K562 (cell line): ENCODE measurements at regions not wholly inside any gene's neighbourhood (a gene's known extent, or its start where the extent isn't known, plus 50 kb on each side); places are given as distances from the start of the nearest gene placed in this dataset.

Experiments
- ATAC-seq: fragments of 200-7000 bp; cut with Tn5 transposase; 3 replicates; pipeline ENCODE4 v1.9.1; 2020; ENCODE audit warnings: moderate library complexity
- BruUV-seq: library from RNA; stranded (reverse); fragments of 400-500 nt; replicated peaks from 2 replicates; lab custom pipeline; 2021; lab: Mats Ljungman, UMichigan
- CTCF ChIA-PET: fragments of 300-600 bp; formaldehyde crosslinking; extraction: SDS; loops from one replicate; lab custom pipeline; 2021; ENCODE audit warnings: low intra/inter-chr PET ratio; lab: Yijun Ruan, JAX
- POLR2A ChIA-PET: fragments of 300-600, 350-650 bp; sonication (Branson Sonifier 250); formaldehyde crosslinking; extraction: SDS; loops from one replicate; lab custom pipeline; 2021; ENCODE audit warnings: antibody characterized with exemption, inconsistent platforms; lab: Yijun Ruan, JAX
- DNase-seq, 4 experiments: peaks; one replicate each; pipeline versions ENCODE4 v3.0.0 to v3.0.0-alpha.2; 2011 to 2018; ENCODE audit warnings: low spot score in 3 of 4, mixed read lengths in 3 of 4; ENCODE audit errors: extremely low read depth in 1 of 4
- FAIRE-seq: peaks from 2 replicates; lab custom pipeline; 2011; peaks lifted over from hg19 to GRCh38; lab: Jason Lieb, UNC
- H2AFZ ChIP-seq: 2 replicates; pipeline ENCODE4 v1.6.0; 2011; ENCODE audit warnings: low read depth, low read length, control low read depth, inconsistent platforms
- H3K27ac ChIP-seq: fragments of 200-600 bp; 3 replicates; pipeline ENCODE4 v1.8.0; 2011; ENCODE audit warnings: low read depth, mild to moderate bottlenecking, control low read depth, inconsistent platforms, low read length, moderate library complexity, mixed read lengths; ENCODE audit errors: extremely low read depth
- H3K27me3 ChIP-seq, 2 experiments: fragments of 300-600 bp in 1 of 2; 2 replicates in 1 of 2; 3 replicates in 1 of 2; pipeline versions ENCODE4 v1.6.0 to v1.8.0; 2011; ENCODE audit warnings: inconsistent platforms in 2 of 2, low read length in 2 of 2, mild to moderate bottlenecking in 1 of 2, mixed read lengths in 1 of 2, moderate library complexity in 1 of 2; ENCODE audit not compliant: control insufficient read depth in 2 of 2, insufficient read depth in 2 of 2
- H3K36me3 ChIP-seq: fragments of 300-600 bp; 3 replicates; pipeline ENCODE4 v1.8.0; 2011; ENCODE audit warnings: mild to moderate bottlenecking, low read length, inconsistent platforms; ENCODE audit not compliant: control insufficient read depth, insufficient read depth
- H3K4me1 ChIP-seq, 2 experiments: fragments of 200-600 bp in 1 of 2; replicated peaks in 1 of 2; 2 replicates in 1 of 2; 3 replicates in 1 of 2; pipeline versions ENCODE4 v1.5.1 to v1.8.0; 2011; ENCODE audit warnings: inconsistent platforms in 2 of 2, low read length in 2 of 2, mild to moderate bottlenecking in 1 of 2, mixed read lengths in 1 of 2, moderate library complexity in 1 of 2; ENCODE audit not compliant: control insufficient read depth in 2 of 2, insufficient read depth in 2 of 2
- H3K4me2 ChIP-seq: 2 replicates; pipeline ENCODE4 v1.6.1; 2011; ENCODE audit warnings: low read length, control low read depth, inconsistent platforms, mixed read lengths; ENCODE audit not compliant: insufficient read depth
- H3K4me3 ChIP-seq: fragments of 200-600 bp; sonication (generic), shearing (Covaris generic); 2 replicates; pipeline ENCODE4 v1.5.1; 2016; ENCODE audit warnings: control low read depth, inconsistent platforms
- H3K79me2 ChIP-seq: fragments of 200-600 bp; 3 replicates; pipeline ENCODE4 v1.8.0; 2011; ENCODE audit warnings: low read length, inconsistent platforms; ENCODE audit not compliant: control insufficient read depth, insufficient read depth
- H3K9ac ChIP-seq, 2 experiments: 2 replicates each; pipeline versions ENCODE4 v1.6.0 to v1.6.1; 2011; ENCODE audit warnings: low read depth in 2 of 2, low read length in 2 of 2, control low read depth in 1 of 2, inconsistent platforms in 1 of 2, mild to moderate bottlenecking in 1 of 2, mixed read lengths in 1 of 2; ENCODE audit not compliant: insufficient read depth in 1 of 2
- H3K9me1 ChIP-seq: one replicate; pipeline ENCODE4 v1.6.0; 2011; ENCODE audit warnings: inconsistent platforms, mild to moderate bottlenecking, low read length, moderate library complexity; ENCODE audit not compliant: control insufficient read depth, insufficient read depth
- H3K9me3 ChIP-seq: replicated peaks from 2 replicates; pipeline ENCODE4 v1.5.1; 2011; ENCODE audit warnings: low read depth, low read length, inconsistent platforms; ENCODE audit not compliant: control insufficient read depth, insufficient read depth
- H4K20me1 ChIP-seq: replicated peaks from 2 replicates; pipeline ENCODE4 v1.6.1; 2011; ENCODE audit warnings: low read length, inconsistent platforms, mixed read lengths; ENCODE audit not compliant: control insufficient read depth, insufficient read depth
- HNRNPK ChIP-seq: fragments of 200-400 bp; formaldehyde crosslinking; IDR thresholded peaks from one replicate; pipeline ENCODE4 v1.6.1; 2018; ENCODE audit warnings: mild to moderate bottlenecking, low read depth, low read length; ENCODE audit not compliant: poor library complexity, severe bottlenecking
- HNRNPLL ChIP-seq: fragments of 200-400 bp; formaldehyde crosslinking; IDR thresholded peaks from 2 replicates; pipeline ENCODE4 v1.6.1; 2017; ENCODE audit warnings: low read length, low read depth, mild to moderate bottlenecking; ENCODE audit not compliant: poor library complexity, severe bottlenecking
- L3MBTL2 ChIP-seq: fragments of 450-650 bp; IDR thresholded peaks from 2 replicates; pipeline ENCODE4 v1.6.1; 2016; ENCODE audit warnings: mild to moderate bottlenecking, moderate library complexity
- MTA1 ChIP-seq: fragments of 450-650 bp; IDR thresholded peaks from 2 replicates; pipeline ENCODE4 v1.6.1; 2017; ENCODE audit warnings: borderline replicate concordance
- WGBS: fragments of 100-300 bp; shearing (Covaris generic); methylation state at CpG from one replicate; pipeline ENCODE4 v1.1.6; 2016; ENCODE audit warnings: low coverage, mixed read lengths; ENCODE audit not compliant: insufficient coverage; ENCODE audit errors: missing lambda C conversion rate; 5-methylcytosine and 5-hydroxymethylcytosine counted together
- in situ Hi-C: fragments of 300-500 bp; cut with MboI; formaldehyde crosslinking; loops from 4 replicates; pipeline ENCODE4 v1.15.0; 2018; ENCODE audit warnings: inconsistent platforms, mixed read lengths
- intact Hi-C: fragments of 100-400 bp; cut with micrococcal nuclease; formaldehyde crosslinking; loops from 2 replicates; pipeline ENCODE4 v1.14.2; 2022
- TF ChIP-seq, protein P1 (sequence below): fragments of 450-650 bp; IDR thresholded peaks from 2 replicates; pipeline ENCODE4 v1.6.1; 2018; ENCODE audit not compliant: partially characterized antibody
- TF ChIP-seq, protein P2 (sequence below), 2 experiments: fragments of 450-650 bp in 1 of 2; sonication (generic) in 1 of 2; formaldehyde crosslinking in 1 of 2; IDR thresholded peaks; 2 replicates each; pipeline versions ENCODE4 v1.7.1 to v1.9.0; 2016 to 2022; ENCODE audit warnings: inconsistent platforms in 1 of 2, mild to moderate bottlenecking in 1 of 2, missing genetic modification reagents in 1 of 2

DNA sequence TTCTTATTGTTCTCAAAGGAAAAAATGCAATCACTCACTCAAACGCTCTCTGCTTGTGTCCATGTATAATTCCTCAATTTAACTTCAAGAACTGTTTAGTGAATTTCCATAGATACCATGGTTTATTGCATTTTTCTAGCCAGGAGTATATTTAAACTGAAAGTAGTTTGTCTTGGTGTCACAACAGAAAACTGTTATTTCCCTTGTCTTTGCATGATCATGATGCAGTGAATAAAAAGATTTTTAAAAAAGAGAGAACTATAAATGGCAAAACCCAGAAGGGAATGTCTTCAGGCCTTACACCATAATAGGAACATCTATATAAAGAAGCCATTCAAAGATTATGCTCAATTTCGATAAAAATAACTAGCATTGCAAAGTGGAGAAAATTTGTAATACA lies 523.5 kb upstream of the ADGRL4 start:
- no peak overlapping the region for H3K9ac ChIP-seq
- 0 out of 2 replicates have a peak, but pooled peaks cover 4% of the 10 kb centered on the region for H3K9me3 ChIP-seq
- H3K79me2 ChIP-seq: no peaks in the 10 kb centered on the region
- no peak overlapping the region for H3K4me3 ChIP-seq
- H3K9me1 ChIP-seq: no peaks in the 10 kb centered on the region
- H2AFZ ChIP-seq: no peak overlapping the region
- no peak for ATAC-seq
- no peak for DNase-seq
- 0% methylated on average over 2 of the region's 2 CpGs for WGBS
- ChIA-PET POLR2A (no interaction called here), CTCF (no interaction called here)
- H3K27me3 ChIP-seq: no peaks in the 10 kb centered on the region
- H3K4me2 ChIP-seq: no peak overlapping the region
- FAIRE-seq: no peak
- in situ Hi-C loops: no loop called here
- H3K36me3 ChIP-seq: no peaks in the 10 kb centered on the region
- BruUV-seq: no TSS peak
- H4K20me1 ChIP-seq: no peaks in the 10 kb centered on the region
- no peak overlapping the region for H3K27ac ChIP-seq
- H3K4me1 ChIP-seq: no peaks in the 10 kb centered on the region
- intact Hi-C loops: no loop called here
- TF ChIP-seq, protein P1, sequence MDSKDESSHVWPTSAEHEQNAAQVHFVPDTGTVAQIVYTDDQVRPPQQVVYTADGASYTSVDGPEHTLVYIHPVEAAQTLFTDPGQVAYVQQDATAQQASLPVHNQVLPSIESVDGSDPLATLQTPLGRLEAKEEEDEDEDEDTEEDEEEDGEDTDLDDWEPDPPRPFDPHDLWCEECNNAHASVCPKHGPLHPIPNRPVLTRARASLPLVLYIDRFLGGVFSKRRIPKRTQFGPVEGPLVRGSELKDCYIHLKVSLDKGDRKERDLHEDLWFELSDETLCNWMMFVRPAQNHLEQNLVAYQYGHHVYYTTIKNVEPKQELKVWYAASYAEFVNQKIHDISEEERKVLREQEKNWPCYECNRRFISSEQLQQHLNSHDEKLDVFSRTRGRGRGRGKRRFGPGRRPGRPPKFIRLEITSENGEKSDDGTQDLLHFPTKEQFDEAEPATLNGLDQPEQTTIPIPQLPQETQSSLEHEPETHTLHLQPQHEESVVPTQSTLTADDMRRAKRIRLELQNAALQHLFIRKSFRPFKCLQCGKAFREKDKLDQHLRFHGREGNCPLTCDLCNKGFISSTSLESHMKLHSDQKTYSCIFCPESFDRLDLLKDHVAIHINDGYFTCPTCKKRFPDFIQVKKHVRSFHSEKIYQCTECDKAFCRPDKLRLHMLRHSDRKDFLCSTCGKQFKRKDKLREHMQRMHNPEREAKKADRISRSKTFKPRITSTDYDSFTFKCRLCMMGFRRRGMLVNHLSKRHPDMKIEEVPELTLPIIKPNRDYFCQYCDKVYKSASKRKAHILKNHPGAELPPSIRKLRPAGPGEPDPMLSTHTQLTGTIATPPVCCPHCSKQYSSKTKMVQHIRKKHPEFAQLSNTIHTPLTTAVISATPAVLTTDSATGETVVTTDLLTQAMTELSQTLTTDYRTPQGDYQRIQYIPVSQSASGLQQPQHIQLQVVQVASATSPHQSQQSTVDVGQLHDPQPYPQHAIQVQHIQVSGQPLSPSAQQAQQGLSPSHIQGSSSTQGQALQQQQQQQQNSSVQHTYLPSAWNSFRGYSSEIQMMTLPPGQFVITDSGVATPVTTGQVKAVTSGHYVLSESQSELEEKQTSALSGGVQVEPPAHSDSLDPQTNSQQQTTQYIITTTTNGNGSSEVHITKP: no peak
- TF ChIP-seq MTA1: no peak
- TF ChIP-seq HNRNPK: no peak
- TF ChIP-seq HNRNPLL: no peak
- TF ChIP-seq, protein P2, sequence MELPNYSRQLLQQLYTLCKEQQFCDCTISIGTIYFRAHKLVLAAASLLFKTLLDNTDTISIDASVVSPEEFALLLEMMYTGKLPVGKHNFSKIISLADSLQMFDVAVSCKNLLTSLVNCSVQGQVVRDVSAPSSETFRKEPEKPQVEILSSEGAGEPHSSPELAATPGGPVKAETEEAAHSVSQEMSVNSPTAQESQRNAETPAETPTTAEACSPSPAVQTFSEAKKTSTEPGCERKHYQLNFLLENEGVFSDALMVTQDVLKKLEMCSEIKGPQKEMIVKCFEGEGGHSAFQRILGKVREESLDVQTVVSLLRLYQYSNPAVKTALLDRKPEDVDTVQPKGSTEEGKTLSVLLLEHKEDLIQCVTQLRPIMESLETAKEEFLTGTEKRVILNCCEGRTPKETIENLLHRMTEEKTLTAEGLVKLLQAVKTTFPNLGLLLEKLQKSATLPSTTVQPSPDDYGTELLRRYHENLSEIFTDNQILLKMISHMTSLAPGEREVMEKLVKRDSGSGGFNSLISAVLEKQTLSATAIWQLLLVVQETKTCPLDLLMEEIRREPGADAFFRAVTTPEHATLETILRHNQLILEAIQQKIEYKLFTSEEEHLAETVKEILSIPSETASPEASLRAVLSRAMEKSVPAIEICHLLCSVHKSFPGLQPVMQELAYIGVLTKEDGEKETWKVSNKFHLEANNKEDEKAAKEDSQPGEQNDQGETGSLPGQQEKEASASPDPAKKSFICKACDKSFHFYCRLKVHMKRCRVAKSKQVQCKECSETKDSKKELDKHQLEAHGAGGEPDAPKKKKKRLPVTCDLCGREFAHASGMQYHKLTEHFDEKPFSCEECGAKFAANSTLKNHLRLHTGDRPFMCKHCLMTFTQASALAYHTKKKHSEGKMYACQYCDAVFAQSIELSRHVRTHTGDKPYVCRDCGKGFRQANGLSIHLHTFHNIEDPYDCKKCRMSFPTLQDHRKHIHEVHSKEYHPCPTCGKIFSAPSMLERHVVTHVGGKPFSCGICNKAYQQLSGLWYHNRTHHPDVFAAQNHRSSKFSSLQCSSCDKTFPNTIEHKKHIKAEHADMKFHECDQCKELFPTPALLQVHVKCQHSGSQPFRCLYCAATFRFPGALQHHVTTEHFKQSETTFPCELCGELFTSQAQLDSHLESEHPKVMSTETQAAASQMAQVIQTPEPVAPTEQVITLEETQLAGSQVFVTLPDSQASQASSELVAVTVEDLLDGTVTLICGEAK (IDR thresholded peaks at IDR 0.05): no peak
- TF ChIP-seq, protein P2 (CRISPR knock-in tag; IDR thresholded peaks at IDR 0.05): no peak
- TF ChIP-seq L3MBTL2: no peak
